ENCODE measurements at regions not wholly inside any gene's neighbourhood (a gene's known extent, or its start where the extent isn't known, plus 50 kb on each side); places are given as distances from the start of the nearest gene placed in this dataset.

GRCh38 chr15:58306591-58307312 is 125.0 kb upstream of the LIPC start (continued):
- TF ChIP-seq, protein P1, sequence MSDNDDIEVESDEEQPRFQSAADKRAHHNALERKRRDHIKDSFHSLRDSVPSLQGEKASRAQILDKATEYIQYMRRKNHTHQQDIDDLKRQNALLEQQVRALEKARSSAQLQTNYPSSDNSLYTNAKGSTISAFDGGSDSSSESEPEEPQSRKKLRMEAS (IDR thresholded peaks at IDR 0.05) = peak; percentile 63; the same call in 1 of the 2 replicates
- TF ChIP-seq, protein P2, sequence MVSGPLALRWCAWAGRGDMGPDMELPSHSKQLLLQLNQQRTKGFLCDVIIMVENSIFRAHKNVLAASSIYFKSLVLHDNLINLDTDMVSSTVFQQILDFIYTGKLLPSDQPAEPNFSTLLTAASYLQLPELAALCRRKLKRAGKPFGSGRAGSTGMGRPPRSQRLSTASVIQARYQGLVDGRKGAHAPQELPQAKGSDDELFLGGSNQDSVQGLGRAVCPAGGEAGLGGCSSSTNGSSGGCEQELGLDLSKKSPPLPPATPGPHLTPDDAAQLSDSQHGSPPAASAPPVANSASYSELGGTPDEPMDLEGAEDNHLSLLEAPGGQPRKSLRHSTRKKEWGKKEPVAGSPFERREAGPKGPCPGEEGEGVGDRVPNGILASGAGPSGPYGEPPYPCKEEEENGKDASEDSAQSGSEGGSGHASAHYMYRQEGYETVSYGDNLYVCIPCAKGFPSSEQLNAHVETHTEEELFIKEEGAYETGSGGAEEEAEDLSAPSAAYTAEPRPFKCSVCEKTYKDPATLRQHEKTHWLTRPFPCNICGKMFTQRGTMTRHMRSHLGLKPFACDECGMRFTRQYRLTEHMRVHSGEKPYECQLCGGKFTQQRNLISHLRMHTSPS (CRISPR knock-in tag; IDR thresholded peaks at IDR 0.05; ENCODE audit: low read depth) = no peak
- TF ChIP-seq, protein P3, sequence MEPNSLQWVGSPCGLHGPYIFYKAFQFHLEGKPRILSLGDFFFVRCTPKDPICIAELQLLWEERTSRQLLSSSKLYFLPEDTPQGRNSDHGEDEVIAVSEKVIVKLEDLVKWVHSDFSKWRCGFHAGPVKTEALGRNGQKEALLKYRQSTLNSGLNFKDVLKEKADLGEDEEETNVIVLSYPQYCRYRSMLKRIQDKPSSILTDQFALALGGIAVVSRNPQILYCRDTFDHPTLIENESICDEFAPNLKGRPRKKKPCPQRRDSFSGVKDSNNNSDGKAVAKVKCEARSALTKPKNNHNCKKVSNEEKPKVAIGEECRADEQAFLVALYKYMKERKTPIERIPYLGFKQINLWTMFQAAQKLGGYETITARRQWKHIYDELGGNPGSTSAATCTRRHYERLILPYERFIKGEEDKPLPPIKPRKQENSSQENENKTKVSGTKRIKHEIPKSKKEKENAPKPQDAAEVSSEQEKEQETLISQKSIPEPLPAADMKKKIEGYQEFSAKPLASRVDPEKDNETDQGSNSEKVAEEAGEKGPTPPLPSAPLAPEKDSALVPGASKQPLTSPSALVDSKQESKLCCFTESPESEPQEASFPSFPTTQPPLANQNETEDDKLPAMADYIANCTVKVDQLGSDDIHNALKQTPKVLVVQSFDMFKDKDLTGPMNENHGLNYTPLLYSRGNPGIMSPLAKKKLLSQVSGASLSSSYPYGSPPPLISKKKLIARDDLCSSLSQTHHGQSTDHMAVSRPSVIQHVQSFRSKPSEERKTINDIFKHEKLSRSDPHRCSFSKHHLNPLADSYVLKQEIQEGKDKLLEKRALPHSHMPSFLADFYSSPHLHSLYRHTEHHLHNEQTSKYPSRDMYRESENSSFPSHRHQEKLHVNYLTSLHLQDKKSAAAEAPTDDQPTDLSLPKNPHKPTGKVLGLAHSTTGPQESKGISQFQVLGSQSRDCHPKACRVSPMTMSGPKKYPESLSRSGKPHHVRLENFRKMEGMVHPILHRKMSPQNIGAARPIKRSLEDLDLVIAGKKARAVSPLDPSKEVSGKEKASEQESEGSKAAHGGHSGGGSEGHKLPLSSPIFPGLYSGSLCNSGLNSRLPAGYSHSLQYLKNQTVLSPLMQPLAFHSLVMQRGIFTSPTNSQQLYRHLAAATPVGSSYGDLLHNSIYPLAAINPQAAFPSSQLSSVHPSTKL (CRISPR knock-in tag; IDR thresholded peaks at IDR 0.05) = peak; percentile 60
- TF ChIP-seq ZNF451 (CRISPR knock-in tag; IDR thresholded peaks at IDR 0.05) (no peak), TBX2 (CRISPR knock-in tag; IDR thresholded peaks at IDR 0.05; ENCODE audit: borderline replicate concordance) (0 out of 2 replicates have a peak, but pooled peaks have one; percentile 17), ZNF10 (CRISPR knock-in tag; IDR thresholded peaks at IDR 0.05; ENCODE audit: borderline replicate concordance, low read depth) (no peak), RAD21 (CRISPR knock-in tag; IDR thresholded peaks at IDR 0.05) (no peak), GTF2F1 (IDR thresholded peaks at IDR 0.05; ENCODE audit: low read length) (no peak), SSRP1 (CRISPR knock-in tag; IDR thresholded peaks at IDR 0.05) (no peak), ATAD3A (CRISPR knock-in tag; IDR thresholded peaks at IDR 0.05) (no peak), SATB2 (CRISPR knock-in tag; IDR thresholded peaks at IDR 0.05) (no peak), HNRNPUL1 (IDR thresholded peaks at IDR 0.05; ENCODE audit: low read depth, low read length) (no peak), HOXA7 (CRISPR knock-in tag; IDR thresholded peaks at IDR 0.05) (no peak), BRD4 (CRISPR knock-in tag; IDR thresholded peaks at IDR 0.05) (no peak), HNRNPH1 (optimal IDR thresholded peaks at IDR 0.05; ENCODE audit: low read depth, low read length) (no peak), HMG20A (CRISPR knock-in tag; IDR thresholded peaks at IDR 0.05; ENCODE audit: borderline replicate concordance) (no peak; the same call in 1 of the 2 replicates), CHCHD3 (CRISPR knock-in tag; IDR thresholded peaks at IDR 0.05) (no peak), DMAP1 (CRISPR knock-in tag; IDR thresholded peaks at IDR 0.05) (no peak), ATF7-NPFF (CRISPR knock-in tag; IDR thresholded peaks at IDR 0.05; ENCODE audit: low read depth) (no peak), PCBP2 (optimal IDR thresholded peaks at IDR 0.05; ENCODE audit: low read depth, low read length, poor library complexity, severe bottlenecking) (no peak), ERF (CRISPR knock-in tag; IDR thresholded peaks at IDR 0.05) (no peak), ZNF564 (CRISPR knock-in tag; IDR thresholded peaks at IDR 0.05) (no peak), HCFC1 (IDR thresholded peaks at IDR 0.05; ENCODE audit: low read depth, low read length) (no peak)
- TF ChIP-seq, protein P4, sequence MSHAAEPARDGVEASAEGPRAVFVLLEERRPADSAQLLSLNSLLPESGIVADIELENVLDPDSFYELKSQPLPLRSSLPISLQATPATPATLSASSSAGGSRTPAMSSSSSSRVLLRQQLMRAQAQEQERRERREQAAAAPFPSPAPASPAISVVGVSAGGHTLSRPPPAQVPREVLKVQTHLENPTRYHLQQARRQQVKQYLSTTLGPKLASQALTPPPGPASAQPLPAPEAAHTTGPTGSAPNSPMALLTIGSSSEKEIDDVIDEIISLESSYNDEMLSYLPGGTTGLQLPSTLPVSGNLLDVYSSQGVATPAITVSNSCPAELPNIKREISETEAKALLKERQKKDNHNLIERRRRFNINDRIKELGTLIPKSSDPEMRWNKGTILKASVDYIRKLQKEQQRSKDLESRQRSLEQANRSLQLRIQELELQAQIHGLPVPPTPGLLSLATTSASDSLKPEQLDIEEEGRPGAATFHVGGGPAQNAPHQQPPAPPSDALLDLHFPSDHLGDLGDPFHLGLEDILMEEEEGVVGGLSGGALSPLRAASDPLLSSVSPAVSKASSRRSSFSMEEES (CRISPR knock-in tag; IDR thresholded peaks at IDR 0.05) = no peak
